HG03469 (cell line): ENCODE measurements at regions not wholly inside any gene's neighbourhood (a gene's known extent, or its start where the extent isn't known, plus 50 kb on each side); places are given as distances from the start of the nearest gene placed in this dataset.

Source experiments
- ATAC-seq: cut with Tn5 transposase; IDR thresholded peaks from one replicate; pipeline ENCODE4 v1.9.1; 2021; ENCODE audit warnings: mild to moderate bottlenecking, moderate library complexity, moderate number of reproducible peaks; ENCODE audit not compliant: unreplicated experiment

DNA sequence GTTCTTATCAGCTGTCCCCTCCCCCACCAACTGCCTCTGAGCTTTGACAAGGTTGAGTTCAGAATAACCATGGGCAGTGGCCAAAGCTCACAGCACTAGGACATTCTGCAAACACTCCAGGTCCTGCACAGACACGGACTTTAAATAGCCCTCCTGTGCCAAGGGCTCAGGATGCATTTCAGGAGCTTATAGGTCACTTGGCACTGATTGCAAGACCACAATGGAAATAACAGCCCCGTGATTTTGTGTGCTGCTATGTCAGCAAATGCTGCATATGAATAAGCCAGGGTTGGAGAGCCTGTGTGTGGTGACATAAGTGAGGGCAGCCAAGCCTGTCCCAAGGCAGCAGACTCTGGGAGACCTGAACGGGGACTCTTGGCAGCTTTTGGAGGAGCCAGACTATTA, 150.7 kb downstream of the DMRT2 start:
- ATAC-seq: no peak

DNA sequence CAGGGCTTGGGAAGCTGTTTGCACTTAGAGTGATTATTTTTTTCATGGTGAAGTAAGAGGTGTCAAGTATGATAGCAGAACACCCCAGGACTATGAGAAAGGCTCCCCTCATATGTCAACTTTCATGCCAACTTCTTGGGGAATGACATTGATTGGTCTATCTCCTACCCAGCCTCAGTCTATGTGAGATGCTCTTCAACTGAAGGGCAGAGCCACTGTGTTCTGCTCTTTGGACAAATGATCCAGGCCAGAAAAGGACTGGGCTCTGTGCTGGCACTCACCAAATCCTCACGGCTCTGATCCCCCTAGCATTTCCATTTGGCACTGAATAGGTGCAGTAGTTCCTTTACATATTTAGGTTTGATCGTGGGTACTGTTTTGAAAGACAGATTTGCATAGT, 151.1 kb downstream of the DMRT2 start:
- ATAC-seq: no peak

DNA sequence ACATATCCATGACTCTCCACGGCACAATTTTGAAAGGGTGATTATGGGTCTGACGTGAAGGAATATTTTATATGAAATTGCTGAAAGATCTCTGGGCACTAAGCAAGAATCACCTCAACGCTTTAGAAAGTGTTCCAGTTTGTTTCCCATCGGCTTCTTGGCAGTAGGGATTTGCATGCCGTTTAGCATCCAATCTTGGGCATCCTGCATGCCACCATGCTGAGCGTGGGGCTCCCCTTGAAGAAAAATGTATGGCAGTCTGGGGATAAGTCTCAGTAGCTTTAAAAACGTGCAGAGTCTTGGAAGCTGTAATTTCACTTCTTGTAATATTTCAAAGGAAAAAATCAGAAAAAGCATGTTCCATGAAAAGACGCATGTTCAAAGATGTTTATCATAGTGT, 151.7 kb downstream of the DMRT2 start:
- ATAC-seq: no peak

- no peak for ATAC-seq
These were observed 152.5 kb downstream of the DMRT2 start for GRCh38 chr9:1202512-1203280.

DNA sequence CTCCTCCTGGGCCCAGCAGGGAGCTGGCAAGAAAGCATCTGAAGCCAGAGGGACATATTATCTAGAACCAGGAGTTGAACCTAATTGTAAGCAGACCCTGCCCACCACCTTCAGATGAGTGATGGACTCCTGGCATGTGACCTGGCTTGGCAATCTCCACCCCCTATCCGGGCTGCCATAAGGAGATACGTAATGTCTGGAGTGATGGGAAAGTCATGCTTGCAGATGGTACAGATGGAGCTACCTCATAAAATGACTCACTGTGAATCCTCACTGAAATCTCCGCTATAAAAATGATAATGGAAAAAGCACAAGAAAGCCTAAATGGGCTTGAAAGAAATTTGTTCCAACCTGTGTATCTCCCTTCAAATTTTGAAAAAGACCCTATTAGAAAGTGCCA, 157.5 kb downstream of the DMRT2 start:
- ATAC-seq: no peak

GRCh38 chr9:1208157-1208556, 158.0 kb downstream of the DMRT2 start:
- no peak for ATAC-seq

GRCh38 chr9:1210954-1211353, 160.8 kb downstream of the DMRT2 start:
- no peak for ATAC-seq

DNA sequence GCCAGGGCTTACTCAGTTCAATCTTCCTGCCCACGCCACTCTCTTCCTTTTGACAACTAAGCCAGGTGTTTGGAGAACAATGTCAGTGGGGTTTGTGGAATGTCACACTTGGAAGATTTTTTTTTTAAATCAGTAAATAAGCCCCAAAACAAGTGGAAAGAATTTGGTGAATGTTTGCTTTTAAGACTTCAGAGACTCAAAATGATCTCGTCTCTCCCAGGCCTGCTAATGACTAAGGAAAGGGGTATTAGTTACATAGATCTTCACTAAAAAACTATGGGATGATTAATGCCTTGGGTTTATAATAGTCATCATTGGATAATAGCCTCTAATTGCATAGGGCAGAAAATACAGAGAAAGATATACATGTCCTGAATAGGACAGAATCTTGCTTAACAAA, 166.4 kb downstream of the DMRT2 start:
- no peak for ATAC-seq

DNA sequence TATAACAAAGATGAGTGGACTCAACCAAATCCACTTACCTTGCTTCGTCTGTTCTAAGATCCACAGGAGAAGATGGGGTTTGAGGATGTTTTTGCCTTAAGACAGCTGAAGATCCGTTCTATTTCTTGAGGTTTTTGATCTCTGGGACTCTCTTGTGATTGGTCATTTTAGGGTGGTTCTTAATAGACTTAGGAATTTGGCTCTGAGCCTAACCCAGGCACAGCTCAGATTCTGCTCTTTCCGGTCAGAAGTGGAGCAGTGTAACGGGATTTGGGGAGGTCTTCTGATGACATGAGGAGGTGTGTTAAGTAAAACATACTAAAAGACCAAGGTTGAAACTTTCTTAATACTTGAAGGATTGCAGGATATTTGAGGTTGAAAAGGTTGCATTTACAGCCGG, 166.9 kb downstream of the DMRT2 start:
- no peak for ATAC-seq

DNA sequence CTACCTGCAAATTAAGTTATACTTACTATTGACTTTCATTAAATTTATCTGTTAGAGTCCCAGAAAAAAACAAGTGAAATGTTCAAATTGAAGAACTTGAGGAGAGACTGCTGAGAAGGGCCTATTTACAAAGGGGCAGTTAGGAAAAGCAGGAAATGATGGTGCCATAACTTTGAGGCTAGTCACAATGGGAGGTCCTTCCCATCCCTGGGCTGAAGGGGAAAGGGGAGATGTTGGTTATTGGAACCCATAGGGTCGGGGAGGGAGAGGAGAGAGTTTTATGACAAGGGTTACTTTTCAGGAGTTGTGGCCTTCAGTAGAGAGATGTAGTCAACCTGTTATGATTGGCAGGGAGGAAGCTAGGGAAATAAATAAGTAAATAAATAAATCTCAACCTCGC, 169.1 kb downstream of the DMRT2 start:
- no peak for ATAC-seq

DNA sequence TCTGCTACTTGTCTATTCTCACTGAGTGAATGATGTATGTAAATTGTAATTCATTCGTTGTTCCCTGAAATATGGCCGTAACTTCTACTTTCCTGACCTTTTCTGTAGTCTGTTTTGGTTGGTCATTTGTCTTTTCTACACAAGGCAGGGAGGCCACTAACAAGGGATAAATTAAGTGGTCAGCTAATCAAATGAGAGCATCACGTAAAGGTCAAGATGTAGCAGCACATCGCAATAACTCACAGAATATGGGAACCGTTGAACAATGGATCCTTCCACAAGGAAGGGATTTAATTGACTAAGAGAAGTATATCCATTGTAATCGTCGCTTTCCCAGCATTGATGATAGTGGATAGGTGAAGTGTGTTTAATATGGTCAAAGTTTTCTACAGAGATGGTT, 171.1 kb downstream of the DMRT2 start:
- no peak for ATAC-seq

DNA sequence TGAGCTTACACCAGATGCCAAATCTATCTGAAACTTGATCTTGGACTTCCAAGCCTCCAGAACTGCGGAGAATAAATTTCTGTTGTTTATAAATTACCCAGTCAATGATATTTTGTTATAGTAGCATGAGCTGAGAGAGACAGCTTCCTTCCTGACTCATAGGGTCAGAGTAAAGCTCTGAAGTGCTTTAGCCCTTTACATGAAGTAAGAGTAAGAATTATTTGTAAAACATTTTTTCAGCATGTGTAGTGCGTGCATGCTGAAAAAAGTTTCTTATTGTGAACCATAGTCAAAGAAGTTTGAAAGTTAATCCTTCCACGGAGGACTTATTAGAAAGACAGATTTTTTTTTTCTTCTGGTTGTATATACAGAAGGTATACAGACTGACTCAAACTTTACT, 172.4 kb downstream of the DMRT2 start:
- no peak for ATAC-seq

DNA sequence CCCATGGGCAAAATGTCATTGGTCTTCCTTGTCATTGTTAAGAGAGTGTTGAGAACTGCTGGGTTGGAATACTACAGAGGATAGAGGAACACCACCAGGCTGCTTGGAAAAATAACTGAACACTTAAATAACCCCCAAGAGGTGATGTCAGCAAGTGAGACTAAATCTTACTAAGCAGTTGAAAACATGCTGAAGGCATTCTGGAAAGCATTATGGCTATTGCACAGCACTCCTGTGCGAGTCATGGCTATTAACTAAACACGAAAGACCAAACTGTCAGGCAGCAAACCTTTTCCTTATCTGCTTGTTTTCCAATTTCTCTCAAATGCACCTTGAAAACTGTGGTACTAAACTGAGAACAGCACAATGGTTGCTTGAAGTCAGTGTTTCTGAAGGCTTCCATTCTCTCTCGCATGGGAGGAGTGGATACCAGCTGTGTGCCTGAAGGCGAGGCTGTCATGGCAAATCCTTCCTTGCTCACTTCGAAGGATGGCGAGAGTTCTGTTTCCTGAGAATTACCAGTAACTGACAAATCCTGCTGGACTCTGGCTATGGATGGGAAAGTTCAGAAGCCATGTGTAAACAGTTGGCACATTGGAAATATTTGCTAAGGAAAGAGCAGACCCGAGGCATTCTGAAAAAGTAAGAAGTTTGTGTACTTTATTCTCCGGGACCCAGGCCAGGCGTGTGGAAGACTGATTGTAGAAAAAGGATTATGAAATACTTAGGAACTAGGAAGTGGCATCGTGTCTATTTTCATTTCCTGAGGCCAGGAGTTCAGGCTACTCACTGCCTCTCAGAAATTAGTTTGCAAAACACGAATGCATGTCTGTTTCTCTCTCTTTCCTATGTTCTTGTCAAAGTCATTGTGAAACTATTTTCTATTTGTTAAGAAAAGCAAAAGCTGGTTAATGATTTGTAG, 182.1 kb downstream of the DMRT2 start:
- peak; percentile 56 for ATAC-seq

DNA sequence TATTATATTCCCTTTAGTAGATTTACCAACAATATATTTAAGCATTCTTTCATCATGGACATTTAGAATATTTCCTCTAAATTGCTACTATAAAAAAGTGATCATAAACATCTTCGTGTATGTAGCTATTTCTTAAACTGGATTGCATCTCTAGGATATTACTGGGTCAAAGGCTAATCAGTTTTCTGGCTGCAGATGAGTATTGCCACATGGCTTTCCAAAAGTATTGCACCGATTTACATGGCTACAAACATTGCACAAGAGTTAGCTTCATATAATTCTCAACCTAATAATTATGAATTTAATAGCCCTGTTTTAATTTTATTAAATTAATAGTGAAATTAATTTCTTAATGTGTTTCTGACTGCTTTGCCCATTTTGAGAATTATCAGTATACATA, 183.4 kb downstream of the DMRT2 start:
- no peak for ATAC-seq

- no peak for ATAC-seq
These were observed 185.5 kb downstream of the DMRT2 start for GRCh38 chr9:1235650-1236049.

DNA sequence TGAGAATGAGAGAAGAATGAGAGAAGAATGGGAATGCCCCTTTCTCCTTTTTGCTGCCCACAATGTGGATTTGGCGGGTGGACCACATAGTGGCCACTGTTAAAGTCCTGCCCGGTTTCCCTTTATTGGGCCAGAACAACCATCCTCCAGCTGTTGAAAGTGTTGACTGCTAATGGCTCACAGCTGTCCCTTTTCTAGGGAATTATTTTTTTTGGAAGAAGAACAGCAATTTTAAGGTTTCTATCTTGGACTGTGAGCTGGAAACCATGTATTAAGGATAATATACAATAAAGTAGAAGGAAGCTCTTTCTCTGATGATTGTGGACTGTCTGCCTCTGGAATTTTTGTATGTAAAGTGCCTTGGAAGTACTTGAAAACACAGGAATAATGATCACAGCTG, 185.9 kb downstream of the DMRT2 start:
- ATAC-seq: no peak

GRCh38 chr9:1238407-1238806, 188.2 kb downstream of the DMRT2 start:
- ATAC-seq: no peak

DNA sequence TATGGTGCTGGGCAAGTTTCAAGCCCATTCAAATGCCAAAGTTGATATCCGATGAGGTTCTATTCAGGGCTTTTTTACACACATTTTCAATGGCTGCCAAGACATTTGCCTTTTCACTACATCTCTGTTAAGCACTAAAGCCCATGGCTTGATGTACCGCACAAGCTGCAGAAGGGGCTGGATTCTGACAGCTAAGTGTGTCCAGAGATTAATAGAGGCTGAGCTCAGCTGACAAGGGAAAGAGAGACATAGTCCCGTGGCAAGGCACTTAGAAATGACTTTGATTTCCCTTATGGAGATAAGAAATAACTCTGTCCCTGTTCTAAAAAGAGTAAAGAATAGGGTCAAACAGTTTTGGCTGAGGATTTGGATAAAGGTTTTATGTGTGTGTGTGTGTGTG, 198.6 kb downstream of the DMRT2 start:
- ATAC-seq: no peak

GRCh38 chr9:1253064-1253979, 203.2 kb downstream of the DMRT2 start:
- ATAC-seq: no peak

- ATAC-seq: no peak
These were observed 203.9 kb downstream of the DMRT2 start for GRCh38 chr9:1254071-1254470.

DNA sequence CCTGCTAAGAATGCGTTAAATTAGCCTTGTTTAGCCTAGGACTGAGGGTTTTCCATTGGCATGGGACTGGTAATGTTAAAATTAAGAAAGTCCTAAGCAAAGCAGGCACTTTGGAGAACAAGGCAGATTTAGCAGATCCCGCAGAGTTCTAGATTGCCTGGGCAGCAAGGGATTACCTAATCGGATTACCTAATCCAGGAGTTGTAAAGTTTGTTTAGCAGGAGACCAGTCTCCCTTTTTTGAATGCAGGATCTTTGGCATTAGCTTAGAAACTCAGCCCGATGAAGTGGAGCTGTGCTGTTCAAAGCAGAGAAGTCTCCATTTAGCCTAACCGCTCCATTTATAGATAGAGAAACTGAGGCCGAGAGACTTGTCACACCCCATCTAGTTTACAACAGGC, 206.0 kb downstream of the DMRT2 start:
- no peak for ATAC-seq
